NCI-H1105 (cell line): ENCODE measurements at regions not wholly inside any gene's neighbourhood (a gene's known extent, or its start where the extent isn't known, plus 50 kb on each side); places are given as distances from the start of the nearest gene placed in this dataset.

Experiments
- DNase-seq: peaks from one replicate; lab custom pipeline; 2025; lab: John Stamatoyannopoulos, UW

GRCh38 chr2:177342736-177343135 lies 49.8 kb upstream of the AGPS start:
- no peak for DNase-seq
